DMS53 treated with DMSO at 0.1 percent for 48 hours (cell line): ENCODE measurements at regions not wholly inside any gene's neighbourhood (a gene's known extent, or its start where the extent isn't known, plus 50 kb on each side); places are given as distances from the start of the nearest gene placed in this dataset.

Experiments
- DNase-seq: peaks from one replicate; lab custom pipeline; 2025; ENCODE audit not compliant: unreplicated experiment; lab: John Stamatoyannopoulos, UW

- no peak for DNase-seq
Measured at GRCh38 chr1:218135371-218135770, 149.7 kb upstream of the RRP15 start.

- no peak for DNase-seq
Measured at GRCh38 chr1:218139761-218140160, 145.3 kb upstream of the RRP15 start.

- DNase-seq = peak; percentile 86
Measured at GRCh38 chr1:218156595-218156994, 128.5 kb upstream of the RRP15 start.

GRCh38 chr1:218163371-218163770 lies 121.7 kb upstream of the RRP15 start:
- no peak for DNase-seq

DNA sequence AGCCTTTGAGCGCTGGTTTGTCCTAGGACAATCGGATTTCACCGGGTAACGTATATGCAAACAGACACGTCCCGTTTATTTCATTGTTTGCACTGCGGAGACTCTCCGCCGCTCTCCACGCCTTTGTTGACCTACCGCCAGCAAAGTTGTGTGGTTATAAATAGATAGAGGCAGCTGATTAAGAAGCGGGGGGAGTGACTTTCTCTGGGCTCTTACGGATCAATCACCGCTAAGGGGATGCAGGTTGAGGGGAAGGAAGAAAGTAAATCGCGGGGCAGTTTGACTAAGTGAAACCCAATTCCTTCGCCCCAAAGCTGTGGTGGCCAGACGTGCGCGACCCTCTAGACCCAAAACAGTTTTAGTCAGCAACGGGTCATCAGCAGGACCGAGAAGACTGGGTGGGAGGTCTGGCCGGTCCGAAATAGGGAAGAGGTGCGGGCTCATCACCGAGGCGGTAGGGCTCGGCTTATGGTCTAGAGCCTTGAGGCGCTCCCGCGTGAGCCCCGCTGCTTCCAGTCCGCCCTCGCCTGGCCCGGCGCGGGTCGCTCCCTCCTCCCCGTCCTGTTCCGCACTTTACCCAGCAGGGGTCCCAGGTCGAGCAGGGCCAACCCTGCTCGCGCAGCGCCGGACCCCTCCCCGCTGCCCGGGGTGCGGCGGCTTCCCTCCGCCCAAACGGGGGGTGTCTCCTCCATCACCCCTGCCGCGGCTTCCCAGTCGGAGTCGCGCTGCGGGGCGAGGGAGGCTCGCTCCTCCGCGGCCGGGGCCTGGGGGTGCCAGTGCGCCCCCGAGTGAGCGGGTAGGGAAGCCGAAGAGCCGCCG lies 120.8 kb upstream of the RRP15 start:
- DNase-seq = peak; percentile 61

- no peak for DNase-seq
Measured at GRCh38 chr1:218164930-218165700, 120.0 kb upstream of the RRP15 start.

DNA sequence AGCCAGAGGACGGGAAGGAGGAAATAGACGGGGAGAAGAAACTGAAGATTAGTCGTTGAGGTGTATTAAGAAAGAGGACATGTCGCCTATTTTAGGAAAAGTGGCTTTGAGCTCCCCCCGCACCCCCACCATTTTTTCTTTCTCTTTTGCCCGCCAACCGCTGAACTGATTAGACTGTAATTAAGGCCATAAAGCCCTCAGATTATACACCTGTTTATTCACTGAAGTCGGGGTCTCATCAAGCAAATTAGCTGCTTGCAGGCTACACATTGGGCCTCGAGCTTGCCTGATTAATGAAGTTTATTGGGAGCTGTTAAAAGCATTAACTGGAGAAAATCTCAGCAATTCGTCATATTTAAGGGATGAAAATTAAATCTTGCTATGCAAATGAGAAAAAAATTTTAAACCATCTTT lies 119.4 kb upstream of the RRP15 start:
- DNase-seq = no peak

DNA sequence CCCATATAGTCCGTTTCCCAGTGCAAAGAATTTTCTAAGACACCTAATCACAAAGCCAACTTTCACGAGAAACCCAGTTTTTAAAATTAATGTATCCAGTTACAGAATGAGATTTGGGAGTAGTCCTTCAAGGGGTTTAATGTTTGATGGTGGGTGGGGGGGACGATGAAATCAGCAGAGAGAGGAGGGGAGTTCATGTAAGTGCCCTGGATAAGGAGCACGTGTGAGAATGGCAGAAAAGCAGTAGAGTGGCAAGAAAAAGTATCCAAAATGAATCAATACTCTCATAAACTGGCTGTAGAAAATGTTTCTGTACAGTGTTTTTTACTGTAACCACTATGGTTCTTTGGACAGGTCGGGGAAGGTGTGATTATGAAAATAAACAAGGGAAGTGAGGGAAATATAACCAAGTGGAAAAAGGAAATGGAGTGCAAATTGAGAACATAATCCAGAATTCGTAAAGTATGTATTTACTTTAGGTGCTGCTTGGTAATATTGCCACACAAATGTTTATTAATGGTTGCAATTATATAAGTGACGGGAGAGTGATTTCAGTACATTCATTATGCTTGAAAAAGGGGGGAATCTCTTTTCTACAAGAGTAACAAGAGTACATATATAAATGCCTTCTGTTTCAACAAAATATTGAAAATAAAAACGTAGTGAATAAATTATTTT lies 118.7 kb upstream of the RRP15 start:
- no peak for DNase-seq

DNA sequence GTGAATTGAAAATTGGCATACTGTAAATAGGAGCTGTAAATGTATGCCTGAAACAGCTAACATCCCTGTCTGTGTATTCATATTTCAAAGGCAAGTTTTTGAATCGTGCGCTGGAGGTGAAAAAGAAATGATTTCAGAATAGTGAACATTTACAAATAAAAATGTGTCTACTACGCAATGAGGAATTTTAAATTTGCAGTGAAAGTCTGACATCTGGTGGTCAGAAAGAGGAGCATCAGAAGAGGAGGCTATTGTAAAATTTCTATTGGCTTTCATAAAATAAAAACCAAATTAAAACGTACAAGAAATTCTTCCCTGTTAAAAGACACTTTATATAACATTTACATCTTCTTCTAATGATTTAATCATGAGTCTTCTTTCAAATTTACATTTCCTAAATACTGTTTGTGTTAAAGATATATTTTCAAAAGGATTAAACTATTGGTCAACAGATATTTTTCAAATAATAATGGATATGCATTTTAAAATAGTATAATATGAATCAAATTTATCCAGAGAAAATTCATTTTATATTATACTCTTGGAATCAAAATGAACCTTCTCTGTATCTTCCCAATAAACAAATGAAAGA lies 113.7 kb upstream of the RRP15 start:
- DNase-seq = peak; percentile 67

GRCh38 chr1:218182455-218182854 lies 102.6 kb upstream of the RRP15 start:
- DNase-seq = no peak

- no peak for DNase-seq
Measured at GRCh38 chr1:218200979-218201378, 84.1 kb upstream of the RRP15 start.

GRCh38 chr1:218201601-218202000 lies 83.5 kb upstream of the RRP15 start:
- no peak for DNase-seq

DNA sequence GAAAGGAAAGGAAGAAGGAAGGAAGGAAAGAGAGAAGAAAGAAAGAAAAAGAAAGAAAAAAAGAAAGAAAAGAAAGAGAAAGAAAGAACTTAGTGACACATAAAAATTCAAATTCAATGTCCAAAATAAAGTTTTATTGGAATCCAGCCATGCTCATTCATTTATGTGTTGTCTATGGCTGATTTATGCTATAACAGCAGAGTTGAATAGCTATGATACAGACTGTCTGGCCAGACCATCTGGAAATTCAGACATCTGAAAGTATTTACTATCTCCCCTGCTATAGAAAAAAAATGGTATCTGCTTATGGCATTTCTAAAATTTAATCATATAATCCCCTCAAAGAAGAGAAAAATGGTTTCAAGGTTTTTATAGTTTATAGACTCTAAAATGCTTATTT lies 79.4 kb upstream of the RRP15 start:
- no peak for DNase-seq

DNA sequence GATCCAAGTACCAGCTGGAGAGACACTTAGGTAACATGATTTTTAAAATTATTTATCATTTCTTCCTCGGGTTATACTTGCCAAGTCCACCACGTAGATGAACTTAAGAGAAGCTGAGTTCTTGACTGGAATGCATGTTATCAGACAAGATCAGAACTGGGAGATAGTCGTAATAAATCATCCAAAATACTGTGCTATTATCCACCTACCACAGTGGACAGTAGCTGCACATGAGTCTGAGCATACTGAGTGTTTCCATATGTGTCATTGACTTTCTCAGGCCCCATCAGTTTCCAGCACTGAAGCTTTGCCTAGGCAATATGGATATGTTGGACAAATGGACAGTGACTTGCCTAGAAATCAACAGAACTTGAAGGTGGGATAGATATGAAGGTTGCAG lies 77.9 kb upstream of the RRP15 start:
- no peak for DNase-seq

DNA sequence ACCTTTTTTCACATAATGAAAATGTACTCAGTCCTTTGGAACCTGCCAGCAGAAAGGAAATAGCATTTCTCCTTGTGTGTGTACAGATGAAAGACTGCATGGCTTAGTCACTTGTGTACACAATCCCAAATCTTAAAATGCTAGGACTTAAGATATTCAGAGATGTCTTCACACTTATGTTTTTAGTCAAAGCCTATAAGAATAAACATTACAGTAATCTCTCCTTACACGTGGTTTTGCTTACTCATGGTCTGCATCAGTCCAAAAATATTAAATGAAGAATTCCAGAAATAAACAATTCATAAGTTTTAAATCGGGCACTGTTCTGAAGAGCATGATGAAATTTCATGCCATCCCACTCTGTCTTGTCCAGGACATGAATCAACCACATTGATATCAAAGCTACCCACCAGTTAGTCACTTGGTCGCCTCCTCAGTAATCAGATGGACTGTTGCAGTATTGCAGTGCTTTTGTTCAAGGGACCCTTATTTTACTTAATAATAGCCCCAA lies 75.7 kb upstream of the RRP15 start:
- DNase-seq = no peak

GRCh38 chr1:218211241-218211640 lies 73.9 kb upstream of the RRP15 start:
- no peak for DNase-seq

- no peak for DNase-seq
Measured at GRCh38 chr1:218217040-218217439, 68.1 kb upstream of the RRP15 start.

DNA sequence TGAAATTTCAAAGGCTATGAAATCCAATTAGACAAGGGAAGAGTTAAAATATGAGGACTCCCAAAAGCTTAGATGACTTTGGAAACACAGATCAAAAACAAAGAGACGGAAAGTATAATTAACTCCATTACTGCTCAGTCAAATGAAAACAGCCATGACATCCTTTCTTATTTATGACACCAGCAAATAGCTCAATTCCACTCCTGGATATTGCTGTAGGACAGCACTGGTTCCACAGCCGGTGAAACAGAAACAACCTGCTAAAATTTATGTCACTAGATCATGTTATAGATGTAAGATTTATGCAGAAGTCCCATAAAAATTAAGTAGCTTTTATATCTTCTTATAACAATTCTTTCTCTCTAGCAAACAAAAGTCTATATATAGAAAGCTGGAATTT lies 65.6 kb upstream of the RRP15 start:
- no peak for DNase-seq

- DNase-seq = no peak
Measured at GRCh38 chr1:218224101-218224500, 61.0 kb upstream of the RRP15 start.

GRCh38 chr1:218226005-218226404 lies 59.1 kb upstream of the RRP15 start:
- DNase-seq = peak; percentile 69
